Breast epithelium (tissue), 3 donors: ENCODE measurements at regions not wholly inside any gene's neighbourhood (a gene's known extent, or its start where the extent isn't known, plus 50 kb on each side); places are given as distances from the start of the nearest gene placed in this dataset.

Experiments
- CTCF ChIP-seq, 3 donors: fragments of 450-650 bp; IDR thresholded peaks; one replicate each; pipeline ENCODE4 v1.5.1; 2016 to 2017; ENCODE audit warnings: antibody characterized with exemption in 3 of 3, mild to moderate bottlenecking in 3 of 3, moderate library complexity in 3 of 3
- POLR2A ChIP-seq: fragments of 450-650 bp; IDR thresholded peaks from one replicate; pipeline ENCODE4 v1.6.1; 2016; ENCODE audit warnings: antibody characterized with exemption, mild to moderate bottlenecking, moderate library complexity
- POLR2AphosphoS5 ChIP-seq, 3 donors: sonication (generic); formaldehyde crosslinking; IDR thresholded peaks; one replicate each; pipeline ENCODE4 v1.6.1; 2017; ENCODE audit warnings: antibody characterized with exemption in 3 of 3

- peak; percentile 40 to 75 (median 70) for TF ChIP-seq CTCF (IDR thresholded peaks at IDR 0.05)
- no peak for TF ChIP-seq POLR2A
- no peak for TF ChIP-seq POLR2AphosphoS5 (IDR thresholded peaks at IDR 0.05)
Measured at GRCh38 chr14:34227834-34228649, 234.0 kb downstream of the SPTSSA start.
